K562 (cell line): ENCODE measurements at regions not wholly inside any gene's neighbourhood (a gene's known extent, or its start where the extent isn't known, plus 50 kb on each side); places are given as distances from the start of the nearest gene placed in this dataset.
A peak's percentile ranks its signal among the peaks of the same experiment; 100 is the strongest.
"Not testable (repeated sequence)": the region's sequence is repeated elsewhere in the genome, so short reads cannot be mapped to it uniquely, and the experiment has no call there.

Experiments used
- ATAC-seq: fragments of 200-7000 bp; cut with Tn5 transposase; 3 replicates; pipeline ENCODE4 v1.9.1; 2020; ENCODE audit warnings: moderate library complexity
- BruUV-seq: library from RNA; stranded (reverse); fragments of 400-500 nt; replicated peaks from 2 replicates; lab custom pipeline; 2021; lab: Mats Ljungman, UMichigan
- CTCF ChIA-PET: fragments of 300-600 bp; formaldehyde crosslinking; extraction: SDS; loops from one replicate; lab custom pipeline; 2021; ENCODE audit warnings: low intra/inter-chr PET ratio; lab: Yijun Ruan, JAX
- POLR2A ChIA-PET: fragments of 300-600, 350-650 bp; sonication (Branson Sonifier 250); formaldehyde crosslinking; extraction: SDS; loops from one replicate; lab custom pipeline; 2021; ENCODE audit warnings: antibody characterized with exemption, inconsistent platforms; lab: Yijun Ruan, JAX
- DNase-seq, 4 experiments: peaks; one replicate each; pipeline versions ENCODE4 v3.0.0 to v3.0.0-alpha.2; 2011 to 2018; ENCODE audit warnings: low spot score in 3 of 4, mixed read lengths in 3 of 4; ENCODE audit errors: extremely low read depth in 1 of 4
- FAIRE-seq: peaks from 2 replicates; lab custom pipeline; 2011; peaks lifted over from hg19 to GRCh38; lab: Jason Lieb, UNC
- H2AFZ ChIP-seq: 2 replicates; pipeline ENCODE4 v1.6.0; 2011; ENCODE audit warnings: low read depth, low read length, control low read depth, inconsistent platforms
- H3K27ac ChIP-seq: fragments of 200-600 bp; 3 replicates; pipeline ENCODE4 v1.8.0; 2011; ENCODE audit warnings: low read depth, mild to moderate bottlenecking, control low read depth, inconsistent platforms, low read length, moderate library complexity, mixed read lengths; ENCODE audit errors: extremely low read depth
- H3K27me3 ChIP-seq, 2 experiments: fragments of 300-600 bp in 1 of 2; 2 replicates in 1 of 2; 3 replicates in 1 of 2; pipeline versions ENCODE4 v1.6.0 to v1.8.0; 2011; ENCODE audit warnings: inconsistent platforms in 2 of 2, low read length in 2 of 2, mild to moderate bottlenecking in 1 of 2, mixed read lengths in 1 of 2, moderate library complexity in 1 of 2; ENCODE audit not compliant: control insufficient read depth in 2 of 2, insufficient read depth in 2 of 2
- H3K36me3 ChIP-seq: fragments of 300-600 bp; 3 replicates; pipeline ENCODE4 v1.8.0; 2011; ENCODE audit warnings: mild to moderate bottlenecking, low read length, inconsistent platforms; ENCODE audit not compliant: control insufficient read depth, insufficient read depth
- H3K4me1 ChIP-seq, 2 experiments: fragments of 200-600 bp in 1 of 2; replicated peaks in 1 of 2; 2 replicates in 1 of 2; 3 replicates in 1 of 2; pipeline versions ENCODE4 v1.5.1 to v1.8.0; 2011; ENCODE audit warnings: inconsistent platforms in 2 of 2, low read length in 2 of 2, mild to moderate bottlenecking in 1 of 2, mixed read lengths in 1 of 2, moderate library complexity in 1 of 2; ENCODE audit not compliant: control insufficient read depth in 2 of 2, insufficient read depth in 2 of 2
- H3K4me2 ChIP-seq: 2 replicates; pipeline ENCODE4 v1.6.1; 2011; ENCODE audit warnings: low read length, control low read depth, inconsistent platforms, mixed read lengths; ENCODE audit not compliant: insufficient read depth
- H3K4me3 ChIP-seq: fragments of 200-600 bp; sonication (generic), shearing (Covaris generic); 2 replicates; pipeline ENCODE4 v1.5.1; 2016; ENCODE audit warnings: control low read depth, inconsistent platforms
- H3K79me2 ChIP-seq: fragments of 200-600 bp; 3 replicates; pipeline ENCODE4 v1.8.0; 2011; ENCODE audit warnings: low read length, inconsistent platforms; ENCODE audit not compliant: control insufficient read depth, insufficient read depth
- H3K9ac ChIP-seq, 2 experiments: 2 replicates each; pipeline versions ENCODE4 v1.6.0 to v1.6.1; 2011; ENCODE audit warnings: low read depth in 2 of 2, low read length in 2 of 2, control low read depth in 1 of 2, inconsistent platforms in 1 of 2, mild to moderate bottlenecking in 1 of 2, mixed read lengths in 1 of 2; ENCODE audit not compliant: insufficient read depth in 1 of 2
- H3K9me1 ChIP-seq: one replicate; pipeline ENCODE4 v1.6.0; 2011; ENCODE audit warnings: inconsistent platforms, mild to moderate bottlenecking, low read length, moderate library complexity; ENCODE audit not compliant: control insufficient read depth, insufficient read depth
- H3K9me3 ChIP-seq: replicated peaks from 2 replicates; pipeline ENCODE4 v1.5.1; 2011; ENCODE audit warnings: low read depth, low read length, inconsistent platforms; ENCODE audit not compliant: control insufficient read depth, insufficient read depth
- H4K20me1 ChIP-seq: replicated peaks from 2 replicates; pipeline ENCODE4 v1.6.1; 2011; ENCODE audit warnings: low read length, inconsistent platforms, mixed read lengths; ENCODE audit not compliant: control insufficient read depth, insufficient read depth
- PTRF ChIP-seq: fragments of 450-650 bp; IDR thresholded peaks from 2 replicates; pipeline ENCODE4 v1.6.1; 2016; ENCODE audit warnings: mild to moderate bottlenecking, missing genetic modification characterization, missing compliant biosample characterization
- ZNF146 ChIP-seq: IDR thresholded peaks from one replicate; pipeline ENCODE4 v1.6.1; 2018; ENCODE audit warnings: missing compliant biosample characterization; ENCODE audit not compliant: unreplicated experiment
- WGBS: fragments of 100-300 bp; shearing (Covaris generic); methylation state at CpG from one replicate; pipeline ENCODE4 v1.1.6; 2016; ENCODE audit warnings: low coverage, mixed read lengths; ENCODE audit not compliant: insufficient coverage; ENCODE audit errors: missing lambda C conversion rate; 5-methylcytosine and 5-hydroxymethylcytosine counted together
- in situ Hi-C: fragments of 300-500 bp; cut with MboI; formaldehyde crosslinking; loops from 4 replicates; pipeline ENCODE4 v1.15.0; 2018; ENCODE audit warnings: inconsistent platforms, mixed read lengths
- intact Hi-C: fragments of 100-400 bp; cut with micrococcal nuclease; formaldehyde crosslinking; loops from 2 replicates; pipeline ENCODE4 v1.14.2; 2022
- TF ChIP-seq, protein P1 (sequence below): fragments of 250-450 bp; sonication (Bioruptor Pico); IDR thresholded peaks from 2 replicates; pipeline ENCODE4 v1.4.0; 2020; ENCODE audit warnings: borderline replicate concordance

DNA sequence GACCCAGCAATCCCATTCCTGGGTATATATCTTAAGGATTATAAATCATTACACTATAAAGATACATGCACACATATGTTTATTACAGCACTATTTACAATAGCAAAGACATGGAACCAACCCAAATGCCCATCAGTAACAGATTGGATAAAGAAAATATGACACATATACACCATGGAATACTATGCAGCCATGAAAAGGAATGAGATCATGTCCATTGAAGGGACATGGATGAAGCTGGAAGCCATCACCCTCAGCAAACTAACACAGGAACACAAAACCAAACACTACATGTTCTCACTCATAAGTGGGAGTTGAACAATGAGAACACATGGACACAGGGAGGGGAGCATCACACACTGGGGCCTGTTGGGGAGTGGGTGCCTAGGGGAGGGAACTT is 694.5 kb downstream of the CBLN4 start:
- H3K27ac ChIP-seq, H3K9ac ChIP-seq, ATAC-seq: not testable (repeated sequence)

DNA sequence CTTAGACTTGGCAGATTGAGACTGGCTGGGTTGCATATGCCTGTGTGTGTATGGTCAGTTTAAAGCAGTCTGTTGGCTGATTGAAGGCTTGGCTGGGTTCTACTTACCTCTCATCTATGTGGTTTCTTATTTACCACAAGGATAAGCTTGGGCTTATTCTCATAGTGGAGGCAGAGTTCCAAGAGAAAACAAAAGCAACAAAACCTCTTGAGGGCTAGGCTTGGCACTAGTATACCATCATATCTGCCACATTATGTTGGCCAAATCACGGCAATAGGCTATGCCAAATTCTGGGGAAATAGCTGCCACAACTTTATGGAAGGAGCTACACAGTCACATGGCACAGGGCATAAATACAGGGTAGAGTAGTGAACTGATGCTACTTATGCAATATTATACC is 714.1 kb downstream of the CBLN4 start:
- WGBS, result 0% methylated on average over 1 of the region's 1 CpG

More for the DNA sequence above, 694.5 kb downstream of the CBLN4 start:
- H3K79me2 ChIP-seq, H3K9me3 ChIP-seq, H3K36me3 ChIP-seq, FAIRE-seq, BruUV-seq, POLR2A ChIA-PET, H3K4me2 ChIP-seq, H2AFZ ChIP-seq, H4K20me1 ChIP-seq, in situ Hi-C loops, H3K9me1 ChIP-seq, H3K4me1 ChIP-seq, CTCF ChIA-PET, H3K27me3 ChIP-seq, H3K4me3 ChIP-seq, intact Hi-C loops, DNase-seq: not testable (repeated sequence)
- TF ChIP-seq ZNF146 (CRISPR knock-in tag), result peak; percentile 57

More for the DNA sequence above, 714.1 kb downstream of the CBLN4 start:
- ChIA-PET POLR2A (no interaction called here), CTCF (no interaction called here)
- no peak overlapping the region for H3K9ac ChIP-seq
- no peaks in the 10 kb centered on the region for H3K36me3 ChIP-seq
- no peak overlapping the region for H2AFZ ChIP-seq
- no peaks in the 10 kb centered on the region for H3K27me3 ChIP-seq
- H3K4me3 ChIP-seq, result no peak overlapping the region
- no peak overlapping the region for H3K4me2 ChIP-seq
- ATAC-seq (no peak), FAIRE-seq (no peak), DNase-seq (no peak)
- in situ Hi-C loops, result no loop called here
- H3K9me3 ChIP-seq, result no peaks in the 10 kb centered on the region
- intact Hi-C loops, result no loop called here
- H4K20me1 ChIP-seq, result no peaks in the 10 kb centered on the region
- no peak for TF ChIP-seq PTRF (tag)
- TF ChIP-seq, protein P1, sequence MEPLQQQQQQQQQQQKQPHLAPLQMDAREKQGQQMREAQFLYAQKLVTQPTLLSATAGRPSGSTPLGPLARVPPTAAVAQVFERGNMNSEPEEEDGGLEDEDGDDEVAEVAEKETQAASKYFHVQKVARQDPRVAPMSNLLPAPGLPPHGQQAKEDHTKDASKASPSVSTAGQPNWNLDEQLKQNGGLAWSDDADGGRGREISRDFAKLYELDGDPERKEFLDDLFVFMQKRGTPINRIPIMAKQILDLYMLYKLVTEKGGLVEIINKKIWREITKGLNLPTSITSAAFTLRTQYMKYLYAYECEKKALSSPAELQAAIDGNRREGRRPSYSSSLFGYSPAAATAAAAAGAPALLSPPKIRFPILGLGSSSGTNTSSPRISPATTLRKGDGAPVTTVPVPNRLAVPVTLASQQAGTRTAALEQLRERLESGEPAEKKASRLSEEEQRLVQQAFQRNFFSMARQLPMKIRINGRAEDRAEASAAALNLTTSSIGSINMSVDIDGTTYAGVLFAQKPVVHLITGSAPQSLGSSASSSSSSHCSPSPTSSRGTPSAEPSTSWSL (CRISPR knock-in tag), result no peak
- no peaks in the 10 kb centered on the region for H3K4me1 ChIP-seq
- BruUV-seq, result no TSS peak
- H3K79me2 ChIP-seq, result no peaks in the 10 kb centered on the region
- no peaks in the 10 kb centered on the region for H3K9me1 ChIP-seq
- H3K27ac ChIP-seq, result no peak overlapping the region
